Psoas muscle (tissue), 7 donors: ENCODE measurements at regions not wholly inside any gene's neighbourhood (a gene's known extent, or its start where the extent isn't known, plus 50 kb on each side); places are given as distances from the start of the nearest gene placed in this dataset.

Experiments used
- ATAC-seq, 4 donors: fragments of 200-7000 bp; cut with Tn5 transposase; one replicate each; pipeline ENCODE4 v1.9.1; 2020; ENCODE audit warnings: moderate library complexity in 3 of 4, mild to moderate bottlenecking in 2 of 4
- DNase-seq, 2 donors: peaks; one replicate each; pipeline ENCODE4 v3.0.0-alpha.2; 2020
- H3K27ac ChIP-seq: fragments of 200-600 bp; one replicate; pipeline ENCODE4 v1.8.0; 2022
- H3K27me3 ChIP-seq, 3 donors: fragments of 200-600 bp in 1 of 3; one replicate each; pipeline versions ENCODE4 v1.6.1 to v1.8.0; 2013 to 2022; ENCODE audit warnings: low read length in 2 of 3, mild to moderate bottlenecking in 2 of 3, moderate library complexity in 1 of 3; ENCODE audit not compliant: insufficient read depth in 3 of 3
- H3K36me3 ChIP-seq, 2 donors: fragments of 200-600 bp in 1 of 2; one replicate each; pipeline versions ENCODE4 v1.6.1 to v1.8.0; 2013 to 2022; ENCODE audit warnings: low read depth in 1 of 2, mild to moderate bottlenecking in 1 of 2, moderate library complexity in 1 of 2; ENCODE audit not compliant: insufficient read depth in 1 of 2
- H3K4me1 ChIP-seq: fragments of 200-600 bp; one replicate; pipeline ENCODE4 v1.8.0; 2022
- H3K4me3 ChIP-seq: fragments of 200-600 bp; one replicate; pipeline ENCODE4 v1.8.0; 2022; ENCODE audit warnings: mild to moderate bottlenecking
- H3K9me3 ChIP-seq: fragments of 200-600 bp; one replicate; pipeline ENCODE4 v1.8.0; 2022
- CTCF ChIP-seq: fragments of 200-600 bp; IDR thresholded peaks from one replicate; pipeline ENCODE4 v1.8.0; 2022; ENCODE audit warnings: antibody characterized with exemption
- WGBS, 3 donors: extraction: QIAGEN DNeasy Blood & Tissue Kit; methylation state at CpG; one replicate each; pipeline versions ENCODE4 v1.1.6 to v1.1.7; 2013; 5-methylcytosine and 5-hydroxymethylcytosine counted together
- intact Hi-C, 2 donors: fragments of 100-400 bp; cut with DNase I; formaldehyde crosslinking; loops; one replicate each; pipeline versions ENCODE4 v1.11.0 to v1.14.2; 2022
- donor health status: healthy with polysubstance abuse.
- donor health status: DM: no; HTN: no; CAD: no; lungs with moderate emphysema.
- donor health status: Bipolar disorder and iron deficiency.
- donor health status: healthy.
- donor health status: DM: yes; HTN: yes; CAD: no.
- donor health status: DM: no; HTN: no; CAD: no.
- donor health status: DM: yes; HTN: yes; CAD: no.

- Histone ChIP-seq H3K36me3 (no peaks in the 10 kb centered on the region), H3K9me3 (no peaks in the 10 kb centered on the region), H3K27me3 (peaks cover 0 to 16% (median 4%) of the 10 kb centered on the region in 3 donors), H3K4me3 (no peak overlapping the region), H3K4me1 (no peaks in the 10 kb centered on the region), H3K27ac (no peak overlapping the region)
- no peak for TF ChIP-seq CTCF
- intact Hi-C loops, result no loop called here
- DNase-seq (no peak), ATAC-seq (no peak)
- WGBS, 3 donors, result 18 to 32% (median 21%) methylated on average over 2 of the region's 2 CpGs
Observed at GRCh38 chr11:69352715-69353319, 58.9 kb downstream of the MYEOV start.

GRCh38 chr11:69353696-69354544, 60.0 kb downstream of the MYEOV start:
- ATAC-seq, result no peak
- no peak for TF ChIP-seq CTCF
- DNase-seq, result no peak
- H3K4me3 ChIP-seq, result no peak overlapping the region
- peaks cover 0 to 16% (median 6%) of the 10 kb centered on the region in 3 donors for H3K27me3 ChIP-seq
- no peaks in the 10 kb centered on the region for H3K4me1 ChIP-seq
- H3K36me3 ChIP-seq, result no peaks in the 10 kb centered on the region
- WGBS, 3 donors, result 87 to 90% (median 90%) methylated on average over 19 to 20 of the region's 20 CpGs
- H3K9me3 ChIP-seq, result no peaks in the 10 kb centered on the region
- intact Hi-C loops, result no loop called here
- H3K27ac ChIP-seq, result no peak overlapping the region

- Histone ChIP-seq H3K9me3 (peaks cover 5% of the 10 kb centered on the region), H3K27ac (no peak overlapping the region), H3K4me1 (no peaks in the 10 kb centered on the region), H3K27me3 (peaks cover 0 to 16% (median 6%) of the 10 kb centered on the region in 3 donors), H3K4me3 (no peak overlapping the region), H3K36me3 (no peaks in the 10 kb centered on the region)
- no peak for TF ChIP-seq CTCF
- intact Hi-C loops, result no loop called here
- WGBS, 3 donors, result 67 to 98% (median 98%) methylated on average over 2 of the region's 2 CpGs
- DNase-seq (no peak), ATAC-seq (no peak)
Observed at GRCh38 chr11:69354545-69354897, 60.6 kb downstream of the MYEOV start.

- H3K27me3 ChIP-seq, result peaks cover 0 to 16% (median 6%) of the 10 kb centered on the region in 3 donors
- intact Hi-C loops, result no loop called here
- no peaks in the 10 kb centered on the region for H3K4me1 ChIP-seq
- peaks cover 10% of the 10 kb centered on the region for H3K9me3 ChIP-seq
- DNase-seq, result no peak
- WGBS, 3 donors, result 87 to 93% (median 89%) methylated on average over 10 of the region's 10 CpGs
- no peak for ATAC-seq
- H3K36me3 ChIP-seq, result no peaks in the 10 kb centered on the region
- no peak for TF ChIP-seq CTCF
- no peak overlapping the region for H3K4me3 ChIP-seq
- no peak overlapping the region for H3K27ac ChIP-seq
Observed at GRCh38 chr11:69355346-69355940, 61.5 kb downstream of the MYEOV start.
